Panc1 (cell line): ENCODE measurements at regions not wholly inside any gene's neighbourhood (a gene's known extent, or its start where the extent isn't known, plus 50 kb on each side); places are given as distances from the start of the nearest gene placed in this dataset.

ENCODE experiments used
- ATAC-seq: fragments of 200-7000 bp; cut with Tn5 transposase; 2 replicates; pipeline ENCODE4 v1.9.1; 2020; ENCODE audit warnings: mild to moderate bottlenecking, moderate library complexity
- BruUV-seq: library from RNA; stranded (reverse); fragments of 400-500 nt; replicated peaks from 2 replicates; lab custom pipeline; 2021; lab: Mats Ljungman, UMichigan
- CTCF ChIA-PET: fragments of 300-600 bp; sonication (Branson Sonifier 250); formaldehyde crosslinking; loops from one replicate; lab custom pipeline; 2022; ENCODE audit warnings: antibody characterized with exemption; lab: Charles Lee
- POLR2A ChIA-PET: fragments of 300-600 bp; sonication (Branson Sonifier 250); formaldehyde crosslinking; loops from one replicate; lab custom pipeline; 2022; ENCODE audit warnings: antibody characterized with exemption; lab: Charles Lee
- DNase-seq: peaks from one replicate; pipeline ENCODE4 v3.0.0-alpha.2; 2010; ENCODE audit warnings: low read depth, low spot score
- H3K27ac ChIP-seq: 2 replicates; pipeline ENCODE4 v1.5.1; 2011; ENCODE audit warnings: mild to moderate bottlenecking, low read length, inconsistent platforms
- H3K27me3 ChIP-seq: fragments of 200-500 bp; sonication (Bioruptor generic); 2 replicates; pipeline ENCODE4 v1.6.0; 2014; ENCODE audit warnings: low read length, inconsistent platforms; ENCODE audit not compliant: control insufficient read depth, insufficient read depth
- H3K36me3 ChIP-seq: fragments of 200-500 bp; sonication (Bioruptor generic); 2 replicates; pipeline ENCODE4 v1.5.1; 2014; ENCODE audit warnings: inconsistent platforms, mild to moderate bottlenecking, low read length, moderate library complexity; ENCODE audit not compliant: control insufficient read depth, insufficient read depth
- H3K4me1 ChIP-seq: 2 replicates; pipeline ENCODE4 v1.5.1; 2011; ENCODE audit warnings: inconsistent platforms, mild to moderate bottlenecking, low read length, moderate library complexity; ENCODE audit not compliant: control insufficient read depth, insufficient read depth
- H3K4me3 ChIP-seq, 2 experiments: 2 replicates each; pipeline ENCODE4 v1.5.1; 2011 to 2012; ENCODE audit warnings: low read depth in 2 of 2, low read length in 2 of 2, mild to moderate bottlenecking in 2 of 2, inconsistent platforms in 1 of 2, moderate library complexity in 1 of 2
- H3K9me3 ChIP-seq: fragments of 200-500 bp; sonication (Bioruptor generic); 2 replicates; pipeline ENCODE4 v1.5.1; 2014; ENCODE audit warnings: low read depth, mild to moderate bottlenecking, inconsistent platforms, low read length, moderate library complexity; ENCODE audit not compliant: control insufficient read depth, insufficient read depth
- CTCF ChIP-seq: fragments of 450-650 bp; IDR thresholded peaks from 2 replicates; pipeline ENCODE4 v1.5.1; 2017; ENCODE audit warnings: mild to moderate bottlenecking
- POLR2AphosphoS5 ChIP-seq: IDR thresholded peaks from 2 replicates; pipeline ENCODE4 v1.6.1; 2012; ENCODE audit warnings: mild to moderate bottlenecking, low read depth, low read length, moderate library complexity
- REST ChIP-seq, 2 experiments: IDR thresholded peaks; 2 replicates each; pipeline ENCODE4 v1.6.1; 2011 to 2012; ENCODE audit warnings: low read depth in 2 of 2, control low read depth in 1 of 2, low read length in 1 of 2, mild to moderate bottlenecking in 1 of 2, moderate library complexity in 1 of 2; ENCODE audit not compliant: insufficient read depth in 1 of 2
- SIN3A ChIP-seq: IDR thresholded peaks from 2 replicates; pipeline ENCODE4 v1.6.1; 2012; ENCODE audit warnings: low read depth, mild to moderate bottlenecking, low read length, moderate library complexity, borderline replicate concordance; ENCODE audit not compliant: insufficient read depth
- TCF7L2 ChIP-seq: IDR thresholded peaks from 2 replicates; pipeline ENCODE4 v1.6.1; 2011; ENCODE audit warnings: mild to moderate bottlenecking, low read depth, low read length, inconsistent platforms
- in situ Hi-C: cut with HindIII; loops from 2 replicates; pipeline ENCODE4 v1.10.0; 2016; ENCODE audit warnings: low sequenced_read_pairs, low pct_unique_long_range_greater_than_20kb
- intact Hi-C: fragments of 100-400 bp; cut with micrococcal nuclease; formaldehyde crosslinking; loops from one replicate; pipeline ENCODE4 v1.10.0; 2022; ENCODE audit not compliant: unreplicated experiment

GRCh38 chr2:240233885-240234502, 93.5 kb upstream of the OTOS start:
- Histone ChIP-seq H3K4me3 (peak overlapping the region; percentile 23 to 50), H3K36me3 (no peaks in the 10 kb centered on the region), H3K27ac (no peak overlapping the region), H3K9me3 (peaks cover 3% of the 10 kb centered on the region; the same call in 1 of the 2 replicates), H3K4me1 (peaks cover 8% of the 10 kb centered on the region; the same call in 1 of the 2 replicates), H3K27me3 (no peaks in the 10 kb centered on the region)
- BruUV-seq = no TSS peak
- in situ Hi-C loops = no loop called here
- TF ChIP-seq POLR2AphosphoS5 (no peak), CTCF (no peak), TCF7L2 (no peak), SIN3A (no peak), REST (IDR thresholded peaks at IDR 0.05; ENCODE audit: insufficient read depth in 1 of 2, low read depth in 2 of 2, low read length in 1 of 2) (no peak)
- CTCF ChIA-PET = interaction anchor here (0.6 to 1.2 kb wide), 3 partner anchors 210 to 227 kb away, joined by 3 to 6 read pairs (median 6); no protein-coding TSS in a partner anchor
- DNase-seq (no peak), ATAC-seq (peak; percentile 28)
- intact Hi-C loops = loop anchor here (1.0 kb wide), 1 partner anchor 204 kb away; no protein-coding TSS in a partner anchor
- POLR2A ChIA-PET = no interaction called here

- intact Hi-C loops (no loop called here), in situ Hi-C loops (no loop called here)
- Histone ChIP-seq H3K36me3 (no peaks in the 10 kb centered on the region), H3K4me3 (no peak overlapping the region), H3K4me1 (peaks cover 8% of the 10 kb centered on the region; the same call in 1 of the 2 replicates), H3K27ac (no peak overlapping the region), H3K9me3 (peaks cover under 1% of the 10 kb centered on the region; the same call in 1 of the 2 replicates), H3K27me3 (no peaks in the 10 kb centered on the region)
- no TSS peak for BruUV-seq
- ATAC-seq (no peak), DNase-seq (no peak)
- TF ChIP-seq CTCF (no peak), SIN3A (no peak), POLR2AphosphoS5 (no peak), TCF7L2 (no peak), REST (IDR thresholded peaks at IDR 0.05; ENCODE audit: insufficient read depth in 1 of 2, low read depth in 2 of 2, low read length in 1 of 2) (no peak)
- ChIA-PET POLR2A (no interaction called here), CTCF (no interaction called here)
Measured at GRCh38 chr2:240234503-240234951, 94.1 kb upstream of the OTOS start.
